Fibroblast of villous mesenchyme (primary cell): ENCODE measurements at regions not wholly inside any gene's neighbourhood (a gene's known extent, or its start where the extent isn't known, plus 50 kb on each side); places are given as distances from the start of the nearest gene placed in this dataset.

Experiments
- DNase-seq: peaks from one replicate; pipeline ENCODE4 v3.0.0-alpha.2; 2010; ENCODE audit warnings: low read depth
- H3K4me3 ChIP-seq: 2 replicates; pipeline ENCODE4 v1.5.1; 2011; ENCODE audit warnings: low read depth, mild to moderate bottlenecking, low read length
- CTCF ChIP-seq: IDR thresholded peaks from 2 replicates; pipeline ENCODE4 v1.5.1; 2012; ENCODE audit warnings: low read depth, mild to moderate bottlenecking, low read length; ENCODE audit not compliant: insufficient read depth

DNA sequence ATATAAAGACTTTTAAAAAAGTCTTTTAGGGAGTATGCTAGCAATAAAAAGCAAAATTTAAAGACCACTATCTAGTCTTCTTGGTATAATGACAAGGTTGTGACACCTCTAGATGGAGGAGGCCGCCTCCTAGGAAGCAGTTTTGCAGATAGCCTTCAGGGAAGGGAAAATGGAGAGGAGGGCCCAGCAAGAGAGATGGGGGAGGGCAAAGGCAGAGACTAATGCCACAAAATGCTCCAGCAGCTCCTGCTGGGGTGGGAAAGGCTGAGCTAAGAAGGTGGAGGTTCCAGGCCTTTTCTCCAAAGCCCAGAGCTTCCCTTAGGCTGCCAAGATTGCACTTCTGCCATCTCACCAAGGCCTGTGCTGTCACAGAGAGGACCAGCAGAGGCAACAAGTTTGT lies 153.9 kb upstream of the THSD7B start:
- no peak for TF ChIP-seq CTCF
- H3K4me3 ChIP-seq: no peak overlapping the region

DNA sequence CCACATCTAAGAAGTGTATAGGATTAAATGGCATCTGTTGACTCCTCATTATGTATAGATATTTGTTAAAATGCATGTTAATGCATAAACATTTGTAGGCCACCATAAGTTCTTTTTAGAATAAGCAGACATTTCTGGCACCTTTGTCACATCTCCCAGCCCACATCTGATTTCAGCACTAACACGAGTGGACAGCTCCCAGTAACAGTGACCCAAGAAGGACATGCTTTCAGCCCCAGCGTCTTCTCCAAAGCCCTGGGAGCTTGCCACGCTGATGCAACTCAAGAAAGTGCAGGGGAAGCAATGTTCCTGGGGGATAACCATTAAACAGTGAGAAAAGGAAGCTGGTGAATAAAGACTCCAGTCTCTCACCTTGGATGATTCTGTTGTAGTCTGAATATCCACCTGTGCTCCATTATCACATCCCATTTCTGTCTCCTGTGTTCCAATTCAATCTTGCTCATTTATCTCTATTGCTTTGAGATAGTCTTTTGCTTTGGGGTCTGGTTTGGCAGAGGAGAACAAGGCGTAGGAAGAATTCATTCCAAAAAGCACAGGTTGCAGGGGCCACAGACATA lies 182.6 kb upstream of the THSD7B start:
- DNase-seq: peak; percentile 2
- no peak for TF ChIP-seq CTCF
- H3K4me3 ChIP-seq: no peak overlapping the region

More for the DNA sequence above, 153.9 kb upstream of the THSD7B start:
- no peak for DNase-seq

DNA sequence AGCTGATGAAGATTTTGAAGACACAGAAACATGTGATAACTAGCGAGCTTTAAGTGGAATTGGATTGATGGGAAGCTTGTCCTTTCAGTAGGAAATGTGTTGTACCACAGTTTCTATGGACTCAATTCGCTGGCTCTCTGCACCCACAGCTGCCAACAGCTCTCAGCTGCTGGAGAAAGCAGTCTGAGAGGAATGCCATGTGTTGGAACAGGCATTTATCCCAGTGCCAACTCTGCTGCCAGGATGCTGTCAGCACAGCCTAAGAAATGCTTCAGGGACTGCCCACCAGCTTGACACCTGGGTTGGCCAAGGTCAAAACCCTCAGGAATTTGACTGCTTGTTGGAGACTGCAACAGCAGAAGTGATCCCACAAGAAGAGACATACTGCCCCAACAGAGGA lies 193.0 kb upstream of the THSD7B start:
- no peak overlapping the region for H3K4me3 ChIP-seq
- no peak for TF ChIP-seq CTCF
- DNase-seq: no peak

GRCh38 chr2:136557203-136557602 lies 208.1 kb upstream of the THSD7B start:
- no peak for DNase-seq
- H3K4me3 ChIP-seq: no peak overlapping the region
- TF ChIP-seq CTCF: no peak

DNA sequence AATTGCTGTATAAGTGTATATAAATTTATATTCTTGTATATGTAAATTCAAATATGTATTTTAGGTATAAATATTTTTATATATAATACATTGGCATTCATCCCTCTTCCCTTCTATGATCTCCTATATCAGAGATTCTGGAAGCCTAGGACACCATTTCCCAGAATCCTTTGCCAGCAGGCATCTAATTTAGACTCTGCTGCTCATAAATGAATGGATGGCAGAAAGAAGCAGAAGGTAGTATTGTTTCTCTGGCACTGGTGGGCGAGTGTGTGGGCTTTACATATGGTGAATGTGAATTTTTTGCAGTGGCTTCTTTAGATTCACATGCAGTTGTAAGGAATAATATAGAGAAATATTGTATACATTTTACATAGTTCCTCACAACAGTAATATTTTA lies 215.2 kb upstream of the THSD7B start:
- H3K4me3 ChIP-seq: no peak overlapping the region
- DNase-seq: no peak
- no peak for TF ChIP-seq CTCF

DNA sequence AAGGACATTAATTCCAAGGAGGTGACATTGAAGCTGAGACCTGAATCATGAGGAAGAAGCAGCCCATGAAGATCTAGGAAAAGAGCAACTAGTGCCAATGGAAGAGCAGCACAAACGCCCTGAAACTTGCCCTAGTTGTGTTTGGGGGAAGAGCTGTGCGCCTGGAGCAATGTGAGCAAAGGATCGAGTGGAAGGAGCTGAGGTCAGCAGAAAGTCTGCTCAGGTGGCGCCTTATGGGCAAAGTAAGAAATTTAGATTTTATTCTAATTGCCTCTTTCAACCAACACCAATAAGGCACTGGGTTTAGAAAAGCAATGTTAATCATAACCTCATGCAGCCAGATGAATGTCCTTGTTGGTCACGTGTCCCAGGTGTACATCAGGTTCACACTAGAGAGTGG lies 226.0 kb upstream of the THSD7B start:
- no peak overlapping the region for H3K4me3 ChIP-seq
- TF ChIP-seq CTCF: no peak
- no peak for DNase-seq

DNA sequence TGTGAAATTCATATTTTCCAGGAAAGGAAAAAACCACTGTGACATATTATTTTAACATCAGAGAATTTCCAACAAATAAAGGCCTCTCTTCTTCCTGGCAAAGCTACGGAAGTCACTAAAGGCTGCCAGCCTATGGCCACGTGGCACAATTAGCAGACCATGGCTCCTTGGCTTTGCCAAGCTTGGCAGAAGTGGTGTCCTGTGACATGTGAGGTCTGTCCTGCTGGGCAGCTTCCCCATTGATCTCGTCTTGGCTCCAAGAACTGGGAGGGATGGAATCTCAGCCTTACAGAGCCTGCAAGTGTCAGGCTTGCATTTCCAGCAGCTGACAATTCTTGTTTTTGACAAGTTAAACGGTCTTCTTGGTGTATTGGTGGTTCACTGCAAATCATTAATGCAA lies 226.9 kb upstream of the THSD7B start:
- H3K4me3 ChIP-seq: no peak overlapping the region
- no peak for DNase-seq
- no peak for TF ChIP-seq CTCF
